Glomerular visceral epithelial cell (primary cell): ENCODE measurements at regions not wholly inside any gene's neighbourhood (a gene's known extent, or its start where the extent isn't known, plus 50 kb on each side); places are given as distances from the start of the nearest gene placed in this dataset.
"Not testable (repeated sequence)": the region's sequence is repeated elsewhere in the genome, so short reads cannot be mapped to it uniquely, and the experiment has no call there.

ENCODE experiments used
- DNase-seq: peaks from one replicate; pipeline ENCODE4 v3.0.0-alpha.2; 2016; ENCODE audit errors: extremely low spot score

DNA sequence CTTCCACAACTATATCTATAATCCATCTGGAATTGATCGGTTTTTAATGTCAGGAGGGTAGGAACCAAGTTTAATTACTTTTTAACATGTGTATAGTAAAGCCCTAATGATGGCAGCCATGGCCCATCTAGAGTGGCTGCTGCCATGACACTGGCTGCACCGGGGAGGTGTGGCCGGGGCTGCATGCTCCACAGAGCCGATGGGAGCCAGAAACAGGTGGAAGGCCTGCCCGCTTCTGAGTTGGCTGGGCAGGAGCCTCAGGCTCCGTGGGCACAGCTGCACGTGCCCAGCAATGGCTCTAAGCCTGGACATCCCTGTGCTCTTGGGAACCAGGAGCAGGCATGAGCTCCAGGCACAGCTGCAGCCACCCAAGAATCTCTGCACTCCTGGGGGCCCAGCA is 73.0 kb downstream of the GBP6 start:
- no peak for DNase-seq

DNA sequence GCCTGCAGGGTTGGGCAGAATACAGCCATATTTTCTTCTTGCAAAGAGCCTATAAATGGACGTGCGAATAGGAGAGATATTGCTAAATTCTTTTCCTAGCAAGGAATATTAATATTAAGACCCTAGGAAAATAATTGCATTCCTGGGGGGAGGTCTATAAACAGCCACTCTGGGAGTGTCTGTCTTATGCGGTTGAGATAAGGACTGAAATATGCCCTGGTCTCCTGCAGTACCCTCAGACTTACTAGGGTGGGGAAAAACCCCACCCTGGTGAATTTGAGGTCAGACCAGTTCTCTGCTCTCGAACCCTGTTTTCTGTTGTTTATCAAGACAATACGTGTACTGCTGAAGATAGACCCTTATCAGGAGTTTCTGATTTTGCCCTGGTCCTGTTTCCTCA is 74.4 kb downstream of the GBP6 start:
- not testable (repeated sequence) for DNase-seq

GRCh38 chr1:89440911-89441310 is 77.1 kb downstream of the GBP6 start:
- DNase-seq = no peak

GRCh38 chr1:89444791-89445190 is 79.8 kb upstream of the LRRC8B start:
- no peak for DNase-seq

GRCh38 chr1:89451011-89451410 is 73.6 kb upstream of the LRRC8B start:
- DNase-seq = peak; percentile 47

DNA sequence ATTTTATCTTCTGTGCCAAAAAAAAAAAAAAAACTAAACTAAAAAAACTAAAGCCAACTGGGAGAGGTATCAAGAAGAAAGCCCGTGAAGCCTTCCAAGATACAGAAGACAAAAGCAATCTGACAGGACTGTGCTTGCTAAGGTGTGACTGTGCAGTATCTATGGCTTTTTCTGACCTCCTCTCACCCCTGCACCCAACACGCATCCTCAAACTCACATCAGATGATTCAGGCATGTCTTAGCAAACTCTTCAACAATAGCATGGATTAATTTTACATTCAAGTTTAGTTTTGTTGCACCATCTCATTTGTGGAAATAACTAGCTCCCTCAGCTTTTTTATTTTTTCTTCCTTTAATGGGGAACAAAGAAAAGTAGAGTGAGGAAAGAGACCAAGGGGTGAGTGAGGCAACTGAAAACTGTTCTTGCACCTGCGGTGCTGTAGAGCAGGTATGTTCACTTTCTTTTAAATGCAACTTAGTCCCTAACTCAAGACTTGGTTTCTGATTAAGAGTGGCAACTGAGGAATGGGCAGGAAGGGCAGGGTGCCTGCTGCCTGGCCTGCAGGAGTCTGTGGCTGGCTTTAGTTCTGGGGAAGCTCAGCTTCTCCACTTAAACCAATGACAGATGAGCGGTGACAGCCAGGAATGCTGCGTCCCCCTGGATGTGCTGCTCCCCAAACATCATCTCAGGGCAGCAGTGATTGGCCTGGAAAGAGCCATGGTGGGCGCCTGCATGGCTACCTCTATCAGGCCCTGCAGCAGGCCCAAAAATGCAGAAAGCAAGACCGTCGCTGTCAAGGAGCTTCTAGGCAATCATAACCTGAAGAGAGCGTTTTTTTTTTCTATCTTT is 71.3 kb upstream of the LRRC8B start:
- DNase-seq = no peak

- peak; percentile 59 for DNase-seq
These were observed 69.6 kb upstream of the LRRC8B start for GRCh38 chr1:89454845-89455521.

GRCh38 chr1:89457046-89457445 is 67.6 kb upstream of the LRRC8B start:
- no peak for DNase-seq

GRCh38 chr1:89459081-89459480 is 65.5 kb upstream of the LRRC8B start:
- DNase-seq = no peak

GRCh38 chr1:89460325-89460724 is 64.3 kb upstream of the LRRC8B start:
- no peak for DNase-seq

- DNase-seq = peak; percentile 45
These were observed 62.4 kb upstream of the LRRC8B start for GRCh38 chr1:89462250-89462649.

GRCh38 chr1:89464008-89464407 is 60.6 kb upstream of the LRRC8B start:
- DNase-seq = peak; percentile 70

DNA sequence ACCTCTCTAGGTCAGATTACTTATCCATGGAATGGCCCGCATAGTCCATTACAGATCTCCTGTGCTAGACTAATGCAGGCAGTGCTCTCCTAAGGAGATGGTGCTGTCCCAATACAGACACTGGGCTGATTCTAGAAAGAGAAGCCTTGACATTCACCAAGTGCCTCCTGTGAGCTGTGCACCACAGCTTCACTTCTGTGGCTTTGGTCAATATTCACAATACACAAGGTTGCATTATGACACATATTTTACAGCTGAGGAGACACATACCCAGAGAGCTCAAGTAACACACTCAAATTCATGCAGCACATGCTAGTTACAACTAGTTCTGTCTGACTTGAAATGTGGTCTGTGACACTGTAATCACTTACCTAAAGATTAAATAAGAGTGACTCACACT is 59.4 kb upstream of the LRRC8B start:
- peak; percentile 73 for DNase-seq

- peak; percentile 39 for DNase-seq
These were observed 58.2 kb upstream of the LRRC8B start for GRCh38 chr1:89466307-89466930.

GRCh38 chr1:89472253-89472652 is 52.4 kb upstream of the LRRC8B start:
- DNase-seq = no peak

DNA sequence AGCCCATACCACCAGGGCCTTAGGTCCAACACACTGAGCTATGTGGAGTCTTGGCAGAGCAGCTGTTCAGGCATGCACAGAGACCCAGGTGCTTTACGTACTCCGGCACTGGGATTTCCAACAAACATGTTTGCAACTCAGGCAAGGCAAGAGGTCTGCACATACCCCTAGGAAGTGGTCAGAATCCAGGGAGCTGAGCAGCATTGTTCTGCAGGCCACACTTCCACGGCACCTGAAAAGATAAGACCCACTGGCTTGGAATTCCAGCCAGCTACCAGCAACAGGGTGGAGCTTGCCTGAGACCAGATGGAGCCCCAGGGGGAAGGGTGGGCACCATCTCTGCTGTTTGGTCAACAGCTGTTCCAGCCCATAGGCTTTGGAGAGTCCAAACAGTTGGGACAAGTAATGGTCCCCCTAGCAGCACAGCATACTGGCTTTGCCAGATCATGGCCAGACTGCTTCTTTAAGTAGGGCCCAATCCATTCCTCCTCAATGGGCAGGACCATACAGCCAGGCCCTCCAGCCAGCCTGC is 51.7 kb upstream of the LRRC8B start:
- no peak for DNase-seq
